ENCODE measurements at regions not wholly inside any gene's neighbourhood (a gene's known extent, or its start where the extent isn't known, plus 50 kb on each side); places are given as distances from the start of the nearest gene placed in this dataset.

DNA sequence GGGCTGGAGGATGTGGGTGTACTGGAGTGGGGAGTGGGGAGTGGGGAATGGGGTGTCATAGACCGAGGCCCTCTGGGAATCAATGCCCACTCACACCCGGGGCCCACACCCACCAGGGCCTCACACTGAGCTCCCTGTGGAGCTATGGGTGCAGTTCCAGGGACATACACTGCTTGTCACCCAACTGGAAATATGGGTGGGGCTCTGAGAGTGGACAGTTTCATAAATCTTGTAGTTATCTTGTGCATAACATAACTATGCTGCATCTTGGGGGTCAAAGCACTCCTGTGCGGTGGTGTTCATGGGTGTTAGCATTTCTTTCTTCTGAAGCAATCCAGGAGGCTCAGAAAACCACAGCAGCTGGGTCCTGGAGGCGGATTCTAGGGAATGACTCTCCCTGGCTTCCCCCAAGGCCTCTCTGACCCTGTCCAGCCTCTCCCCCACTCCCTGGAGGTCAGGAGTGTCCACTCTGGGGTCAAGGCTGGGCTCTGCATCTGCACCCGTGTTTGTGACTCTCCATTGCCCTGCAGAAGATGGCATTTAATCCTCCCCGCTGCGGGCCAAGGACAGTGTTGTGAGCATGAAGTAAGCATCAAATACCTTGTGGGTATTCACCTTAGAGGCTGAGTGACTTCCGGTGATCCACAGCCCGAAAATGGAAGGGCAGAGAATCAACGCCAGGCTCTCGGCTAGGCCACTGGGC lies 172.5 kb downstream of the CTTN start:
- no peak for DNase-seq (ENCODE audit: low spot score)

DNA sequence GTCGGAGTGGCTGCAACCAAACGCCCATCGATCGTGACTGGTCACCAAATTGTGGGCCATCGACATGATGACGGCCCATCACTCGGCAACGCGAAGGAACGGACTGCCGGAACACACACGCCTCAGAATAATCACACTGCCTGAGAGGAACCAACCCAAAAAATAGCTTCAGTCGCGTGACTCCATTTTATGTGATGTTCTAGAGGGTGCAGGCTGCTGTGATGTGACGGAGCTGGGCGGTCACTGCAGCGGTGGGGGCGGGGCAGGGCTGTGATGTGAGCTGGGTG lies 174.6 kb downstream of the CTTN start:
- no peak for DNase-seq (ENCODE audit: low spot score)

DNA sequence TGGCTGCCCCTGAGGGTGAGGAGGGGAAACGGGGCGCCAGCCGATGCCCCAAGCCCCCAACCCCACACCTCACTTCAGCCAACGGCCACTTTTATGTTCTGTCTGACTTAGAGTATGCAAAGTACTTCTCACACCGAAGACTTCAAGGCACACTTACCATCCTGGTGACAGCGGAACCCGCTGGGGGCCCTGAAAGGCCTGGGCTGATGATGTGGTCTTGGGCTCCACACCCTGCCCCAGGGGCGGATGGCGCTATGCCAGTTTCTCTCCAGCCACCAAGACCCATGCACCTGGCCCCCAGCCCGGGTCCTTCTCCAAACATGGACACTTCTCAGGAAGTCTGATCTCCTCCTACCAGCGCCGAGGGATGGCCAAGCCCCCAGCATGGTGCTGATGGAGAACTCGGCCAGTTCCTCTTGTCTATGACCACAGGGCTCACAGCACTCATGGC lies 175.4 kb downstream of the CTTN start:
- no peak for DNase-seq (ENCODE audit: low spot score)

DNA sequence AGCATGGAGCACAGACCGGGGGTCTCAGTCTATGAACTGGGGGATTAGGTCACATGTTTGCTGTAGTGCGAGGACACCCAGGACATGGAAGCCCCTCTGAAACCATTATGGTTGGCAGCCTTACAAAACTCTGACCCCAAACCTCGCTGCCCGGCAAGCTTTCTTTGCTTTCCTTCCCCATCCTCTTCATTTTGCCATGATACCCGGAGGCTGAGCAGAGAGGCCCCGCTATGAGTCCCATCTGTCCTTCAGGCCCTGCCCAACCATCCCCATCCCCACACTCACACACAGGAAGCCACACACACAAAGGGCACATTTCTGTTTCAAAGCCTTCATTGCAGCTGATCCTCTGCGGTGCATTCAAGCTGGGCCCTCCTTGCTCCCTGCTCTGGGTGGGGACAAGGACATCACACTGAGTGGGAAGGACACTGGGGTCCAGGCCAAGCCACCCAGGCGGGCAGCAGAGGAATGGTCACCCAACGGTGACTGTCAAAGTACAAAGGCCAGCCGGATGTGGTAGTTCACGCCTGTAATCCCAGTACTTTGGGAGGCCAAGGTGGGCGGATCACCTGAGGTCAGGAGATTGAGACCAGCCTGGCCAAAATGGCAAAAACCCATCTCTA lies 176.5 kb downstream of the CTTN start:
- no peak for DNase-seq (ENCODE audit: low spot score)

DNA sequence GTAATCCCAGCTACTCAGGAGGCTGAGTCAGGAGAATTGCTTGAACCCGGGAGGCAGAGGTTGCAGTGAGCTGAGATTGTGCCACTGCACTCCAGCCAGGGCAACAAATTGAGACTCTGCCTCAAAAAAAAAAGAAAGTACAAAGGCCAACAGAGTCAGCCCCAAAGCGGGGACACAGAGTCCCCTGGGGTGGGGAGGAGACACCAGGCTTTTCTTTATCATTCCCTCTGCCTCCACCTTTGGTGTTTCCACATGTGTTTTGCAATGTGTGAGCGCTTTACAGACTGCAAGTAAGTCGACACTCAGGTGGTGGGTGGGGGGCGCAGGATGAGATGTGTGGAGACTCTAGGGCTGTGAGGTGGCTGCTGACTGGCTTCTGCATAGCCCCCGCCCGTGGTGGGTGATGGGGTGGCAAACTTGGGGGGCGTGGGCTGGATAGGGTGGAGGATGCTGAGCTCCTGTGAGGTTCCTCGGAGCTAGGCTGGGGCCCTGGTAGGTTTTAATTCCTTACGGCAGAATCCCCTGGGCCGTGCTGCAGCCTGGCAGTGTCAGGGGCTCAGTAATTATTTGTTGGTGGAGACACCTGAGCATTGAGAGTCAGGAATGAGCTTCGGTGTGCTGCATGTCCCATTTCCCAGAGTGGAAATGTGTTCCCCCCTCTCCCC lies 177.2 kb downstream of the CTTN start:
- no peak for DNase-seq (ENCODE audit: low spot score)

DNA sequence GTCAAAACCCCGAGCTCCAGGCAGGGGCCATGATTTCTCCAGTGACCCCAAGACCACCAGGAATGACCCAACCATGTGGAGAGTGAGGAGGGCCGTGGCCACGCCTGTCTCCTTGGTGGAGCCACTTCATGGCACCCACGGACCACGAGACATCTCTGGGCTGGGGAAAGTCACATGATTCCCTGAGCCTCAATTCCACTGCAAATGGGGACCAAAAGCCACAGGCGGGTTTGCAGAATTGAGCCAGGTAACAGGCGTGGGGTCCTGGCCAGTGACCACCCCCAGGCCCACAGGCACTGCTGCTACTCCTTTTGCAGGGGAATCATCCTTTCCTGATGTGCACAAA lies 178.9 kb downstream of the CTTN start:
- DNase-seq (ENCODE audit: low spot score), result no peak

DNA sequence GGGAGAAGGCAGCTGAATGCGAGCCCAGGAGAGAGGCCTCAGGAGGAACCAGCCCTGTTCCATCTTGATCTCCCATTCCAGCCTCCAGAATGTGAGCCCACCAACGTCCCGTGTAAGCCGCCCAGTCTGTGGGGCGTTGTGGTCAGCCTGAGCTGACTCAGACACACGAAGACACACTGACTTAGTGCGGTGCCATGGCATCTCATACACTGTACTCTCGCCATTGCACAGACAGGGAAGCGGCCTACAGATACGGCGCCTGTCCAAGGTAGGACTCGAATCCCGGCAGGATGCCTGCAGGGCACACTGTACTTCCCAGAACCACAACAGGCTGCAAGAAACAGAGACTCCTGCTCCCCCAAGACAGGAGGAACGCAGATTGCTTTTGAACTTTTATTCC lies 179.6 kb downstream of the CTTN start:
- DNase-seq (ENCODE audit: low spot score), result no peak

DNA sequence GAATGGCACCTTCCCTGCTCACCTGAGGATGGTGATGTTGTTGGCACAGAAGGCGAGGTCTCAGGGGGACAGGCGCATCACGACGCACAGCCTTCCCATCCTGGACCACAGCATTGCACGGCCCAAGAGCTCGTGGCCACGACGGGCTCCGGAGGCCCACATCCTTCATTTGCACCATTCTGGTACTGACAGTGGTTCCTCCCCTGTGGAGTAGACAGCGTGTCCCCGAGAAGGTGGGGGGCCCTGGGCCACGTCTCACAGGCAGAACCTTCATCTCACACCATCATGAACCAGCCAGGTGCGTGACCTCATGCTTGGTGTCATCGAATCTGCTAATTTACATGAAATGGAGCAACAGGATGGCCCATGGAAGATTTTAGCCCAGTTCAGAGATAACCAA lies 180.0 kb downstream of the CTTN start:
- no peak for DNase-seq (ENCODE audit: low spot score)

DNA sequence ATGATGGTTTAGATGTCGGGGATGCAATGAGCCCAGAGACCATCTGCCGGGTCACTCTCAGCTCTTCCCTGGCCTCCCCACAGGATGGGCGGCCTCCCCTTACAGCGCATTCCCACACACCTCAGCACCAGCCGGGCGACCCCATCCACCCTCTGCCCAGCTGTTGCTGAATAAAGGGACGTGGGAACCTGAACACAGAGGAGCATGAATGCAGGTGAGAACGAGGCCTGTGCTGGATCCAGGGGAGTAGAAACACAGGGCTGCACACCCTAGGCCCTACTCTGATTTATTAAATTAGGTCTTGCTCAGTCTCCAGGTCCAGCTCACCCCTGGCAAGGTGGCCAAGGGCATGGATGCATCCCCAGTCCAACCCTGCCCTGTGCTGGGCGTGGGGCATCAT lies 180.5 kb downstream of the CTTN start:
- no peak for DNase-seq (ENCODE audit: low spot score)

DNA sequence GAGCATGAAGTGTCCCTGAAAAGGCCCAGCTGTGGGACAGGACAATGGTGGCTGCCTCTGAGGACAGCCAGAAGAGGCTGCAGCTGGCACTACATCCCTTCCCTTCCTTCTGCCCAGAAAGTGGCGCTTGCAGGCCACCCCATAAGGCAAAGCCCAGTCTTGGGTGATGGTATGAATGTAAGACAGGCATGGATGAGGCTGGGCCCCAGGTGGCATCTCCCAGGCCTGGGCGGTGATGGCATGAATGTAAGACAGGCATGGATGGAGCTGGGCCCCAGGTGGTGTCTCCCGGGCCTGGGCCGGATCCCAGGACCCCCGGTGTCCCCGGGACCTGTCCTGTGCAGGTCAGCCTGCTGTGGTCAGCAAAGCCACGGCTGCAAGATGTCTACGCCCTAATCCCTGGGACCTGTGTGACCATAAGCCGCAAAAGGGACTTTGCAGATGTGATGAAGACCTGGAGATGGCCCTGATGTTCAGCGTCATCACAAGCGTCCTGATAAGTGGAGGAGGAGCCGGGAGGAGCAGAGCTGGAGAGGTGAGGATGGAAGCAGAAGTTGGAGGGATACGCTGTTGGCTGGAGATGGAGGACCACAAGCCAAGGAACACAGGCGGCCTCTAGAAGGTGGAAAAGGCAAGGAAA lies 181.1 kb downstream of the CTTN start:
- DNase-seq (ENCODE audit: low spot score), result no peak

DNA sequence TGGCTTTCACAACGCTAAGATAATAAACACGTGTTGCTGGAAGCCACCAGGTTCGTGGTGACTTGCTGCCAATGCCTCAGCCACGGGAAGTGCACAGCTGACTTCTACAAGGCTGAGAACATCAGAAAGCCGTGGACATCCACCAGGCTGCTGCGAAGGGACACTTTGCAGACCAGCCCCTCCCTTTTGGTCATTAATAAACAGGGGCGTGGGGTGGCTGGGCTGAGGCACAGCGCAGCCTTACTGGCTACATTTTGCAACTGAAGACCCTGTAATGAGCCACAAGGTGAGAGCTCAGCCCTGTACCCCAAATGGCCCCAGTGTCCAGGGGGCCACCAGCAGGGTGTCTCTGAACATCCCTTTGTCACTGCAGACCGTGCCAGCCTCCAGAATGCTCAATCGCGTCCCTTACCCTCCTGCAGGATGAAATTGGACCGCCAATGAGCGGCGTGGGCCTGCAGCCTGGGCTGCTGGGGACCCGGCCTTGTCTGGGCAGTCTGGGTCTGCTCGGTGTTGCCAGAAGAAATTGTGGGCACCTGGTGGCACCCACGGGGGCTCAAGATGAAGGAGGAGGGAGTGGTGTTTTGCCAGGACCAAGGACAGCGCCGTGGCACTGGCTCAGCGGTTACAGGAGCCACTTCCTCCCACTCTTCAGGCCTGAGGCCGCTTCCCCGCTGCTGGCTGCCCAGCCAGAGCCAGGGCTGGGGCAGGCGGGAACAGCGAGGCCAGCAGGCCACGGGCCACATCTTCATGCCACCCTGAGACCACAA lies 181.9 kb downstream of the CTTN start:
- DNase-seq (ENCODE audit: low spot score), result no peak

DNA sequence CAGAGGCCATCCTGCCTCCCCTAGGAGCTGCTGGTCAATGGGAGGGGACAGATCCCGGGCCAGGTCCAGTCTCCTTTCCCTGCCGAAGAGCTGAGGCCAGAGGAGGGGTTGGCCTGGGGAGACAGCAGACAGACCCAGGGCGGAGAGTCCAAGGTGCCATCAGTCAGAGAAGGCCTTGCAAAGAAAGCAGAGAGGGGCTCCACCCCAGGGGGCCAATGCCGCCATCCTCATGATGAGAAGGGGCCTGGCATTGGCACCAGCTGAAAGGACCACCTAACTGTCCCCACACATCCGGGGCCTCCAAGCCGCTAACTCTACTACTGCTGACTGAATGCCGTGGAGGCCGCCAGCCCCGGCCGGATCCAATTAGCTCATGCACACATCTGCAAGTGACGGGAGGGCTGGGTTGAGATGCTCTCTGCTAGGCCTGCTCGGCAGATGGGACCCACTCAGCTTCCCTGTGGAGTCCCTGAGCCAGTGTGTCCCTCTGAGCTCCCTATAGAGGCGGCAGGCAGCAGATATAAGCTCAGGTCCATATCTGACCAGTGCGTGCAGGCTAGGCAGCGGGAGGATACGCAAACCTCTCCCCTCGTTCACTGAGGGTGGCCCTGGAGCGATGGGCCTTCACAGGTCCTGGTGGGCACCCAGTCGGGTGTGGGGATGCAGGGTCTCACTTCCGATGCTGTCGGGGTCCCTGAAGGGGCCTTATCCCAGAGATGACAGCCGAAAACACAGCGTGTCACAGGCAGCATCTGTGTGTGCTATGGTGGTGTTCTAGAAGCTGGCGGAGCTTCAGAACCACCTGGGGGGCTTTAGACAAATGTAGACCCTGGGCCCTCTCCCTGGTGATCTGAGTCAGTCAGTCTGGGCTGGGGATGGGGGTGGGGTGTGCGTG lies 183.9 kb downstream of the CTTN start:
- DNase-seq (ENCODE audit: low spot score), result no peak

DNA sequence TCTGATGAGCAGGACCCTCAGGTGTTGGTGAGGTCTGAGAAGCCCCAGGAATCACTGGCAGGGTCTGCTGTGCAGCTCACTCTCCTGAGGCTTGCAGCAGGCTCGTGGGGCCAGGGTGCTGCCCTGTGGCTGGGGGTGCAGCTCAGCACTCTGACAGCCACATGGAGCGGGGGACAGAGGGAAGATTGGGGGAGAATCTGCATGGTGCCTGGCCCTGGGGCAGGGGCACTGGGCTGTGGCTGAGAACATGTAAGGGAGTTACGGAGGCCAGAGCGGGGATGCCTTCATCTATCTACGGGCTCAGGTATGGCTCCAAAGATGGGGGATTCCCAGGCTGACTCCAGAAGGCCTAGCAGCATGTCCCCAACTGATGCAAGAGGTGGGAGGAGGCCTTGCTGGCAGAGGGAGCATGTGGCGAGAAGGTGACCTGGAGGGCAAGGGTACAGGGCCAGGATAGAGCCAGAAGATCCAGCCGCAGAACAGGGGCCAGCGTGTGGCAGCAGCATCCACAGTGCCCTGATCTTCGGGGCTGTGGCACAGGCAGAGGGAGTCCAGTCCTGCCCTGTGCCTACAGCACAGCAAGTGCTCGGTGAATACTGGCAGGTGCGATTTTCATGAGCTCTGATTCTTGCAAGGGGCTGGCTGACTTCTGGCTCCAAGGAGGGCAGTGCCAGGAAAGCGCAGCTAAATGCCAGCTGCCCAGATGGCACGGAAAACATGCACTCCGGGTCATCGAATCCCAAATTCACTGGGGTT lies 184.7 kb downstream of the CTTN start:
- DNase-seq (ENCODE audit: low spot score), result no peak

DNA sequence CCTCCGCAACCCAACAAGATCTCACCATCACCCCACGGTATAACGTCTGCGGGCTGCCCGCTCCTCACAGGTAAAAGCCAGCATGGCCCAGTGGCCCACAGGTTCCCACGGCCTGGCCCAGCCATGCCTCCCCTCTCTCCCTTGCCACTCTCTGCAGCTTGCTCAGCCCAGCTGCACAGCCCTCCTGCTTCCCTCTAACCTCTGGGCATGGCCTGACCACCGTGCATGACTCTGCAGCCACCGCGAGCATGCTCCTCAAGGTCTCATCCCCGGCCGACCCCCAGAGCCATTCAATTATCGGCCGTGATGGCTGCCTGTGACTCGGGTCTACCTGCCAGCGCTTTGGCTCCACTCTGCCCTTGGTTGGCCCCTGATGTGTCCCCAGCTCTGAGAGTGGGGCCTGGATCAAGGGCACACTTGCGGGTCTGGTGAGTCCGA lies 185.5 kb downstream of the CTTN start:
- no peak for DNase-seq (ENCODE audit: low spot score)

DNA sequence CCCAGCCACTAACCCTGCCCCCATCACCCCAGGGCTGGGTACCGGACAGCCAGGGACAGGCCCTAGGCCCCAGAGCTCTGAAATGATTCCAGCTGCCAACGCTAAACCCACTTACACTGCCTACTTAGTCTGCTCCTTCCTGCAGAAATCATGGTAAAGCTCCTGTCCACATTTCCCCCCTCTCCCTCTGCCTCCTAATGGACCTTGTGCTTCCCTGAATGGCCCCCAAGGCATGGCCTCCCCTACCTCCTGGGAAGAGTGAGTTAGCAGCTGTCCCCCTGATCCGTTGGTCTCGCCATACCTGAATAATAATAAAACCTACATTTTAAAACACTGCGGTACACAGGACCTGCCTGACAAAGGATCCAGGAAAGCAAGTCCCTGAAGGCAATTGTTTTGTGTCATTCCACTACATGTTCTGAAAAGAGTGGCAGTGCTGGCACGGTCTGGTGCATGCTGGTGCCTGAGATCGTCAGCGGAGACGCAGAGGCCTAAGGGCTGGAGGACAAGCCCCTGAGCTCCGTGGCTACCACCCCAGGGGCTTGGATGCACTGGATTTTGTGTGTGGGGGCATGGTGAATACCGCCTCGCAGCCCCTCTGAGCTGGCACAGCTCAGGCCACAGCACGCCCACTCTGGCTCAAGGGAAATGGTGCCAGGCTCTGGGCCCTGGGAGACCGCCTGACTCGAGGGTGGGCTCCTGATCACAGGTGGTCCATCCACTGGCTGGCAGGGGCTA lies 186.3 kb downstream of the CTTN start:
- DNase-seq (ENCODE audit: low spot score), result no peak

DNA sequence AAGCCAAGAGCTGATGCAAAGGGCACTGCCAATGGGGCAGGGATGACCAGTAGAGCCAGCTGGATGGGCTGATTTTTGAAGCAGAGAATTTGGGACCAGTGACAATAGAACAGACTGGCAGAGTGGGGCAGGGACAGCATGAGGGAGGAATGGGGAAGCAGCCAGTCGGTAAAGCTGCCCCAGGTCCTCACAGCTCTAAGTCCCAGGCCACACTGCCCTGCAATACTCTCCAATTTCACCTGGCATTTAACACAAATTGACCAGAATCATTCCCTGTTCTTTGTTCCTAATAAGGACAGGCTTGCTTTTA lies 186.9 kb downstream of the CTTN start:
- DNase-seq (ENCODE audit: low spot score), result no peak

DNA sequence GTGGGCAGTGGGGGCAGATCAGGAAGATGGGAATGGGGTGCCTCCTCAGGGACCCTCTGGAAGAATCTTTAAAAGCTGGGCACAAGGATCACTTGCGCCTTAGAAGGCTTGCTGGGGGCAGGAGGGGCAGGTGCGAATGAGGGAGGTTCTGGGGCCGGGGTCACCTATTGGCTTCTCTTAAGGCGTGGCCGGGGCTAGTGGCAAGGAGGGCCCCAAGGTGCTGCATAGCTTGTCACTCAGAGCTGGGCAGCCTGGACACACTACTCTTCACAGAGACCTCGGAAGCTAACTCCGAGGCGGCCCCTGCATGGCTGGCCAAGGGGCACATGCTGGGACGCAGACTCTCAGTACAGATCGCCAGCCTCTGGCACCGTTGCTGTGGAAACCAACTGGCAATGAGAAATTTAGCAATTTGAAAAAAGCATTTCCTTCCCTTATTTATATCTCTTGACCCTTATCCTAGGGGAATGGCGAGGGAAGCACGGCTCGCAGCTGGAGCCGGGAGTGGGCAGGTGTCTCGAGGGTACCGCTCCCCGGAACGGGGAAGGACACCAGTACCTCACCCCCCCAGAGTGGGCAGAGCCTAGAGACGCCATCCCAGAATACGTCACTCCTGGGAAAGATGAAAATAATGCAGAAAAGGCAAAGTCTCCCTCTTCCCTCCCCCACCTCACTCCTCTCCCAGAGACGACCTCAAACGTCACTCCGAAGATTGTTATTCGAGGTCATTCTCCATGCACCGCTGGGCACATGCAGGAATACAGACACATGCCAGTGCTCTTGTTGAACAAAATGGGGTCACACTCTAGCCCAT lies 188.1 kb downstream of the CTTN start:
- DNase-seq (ENCODE audit: low spot score), result no peak

DNA sequence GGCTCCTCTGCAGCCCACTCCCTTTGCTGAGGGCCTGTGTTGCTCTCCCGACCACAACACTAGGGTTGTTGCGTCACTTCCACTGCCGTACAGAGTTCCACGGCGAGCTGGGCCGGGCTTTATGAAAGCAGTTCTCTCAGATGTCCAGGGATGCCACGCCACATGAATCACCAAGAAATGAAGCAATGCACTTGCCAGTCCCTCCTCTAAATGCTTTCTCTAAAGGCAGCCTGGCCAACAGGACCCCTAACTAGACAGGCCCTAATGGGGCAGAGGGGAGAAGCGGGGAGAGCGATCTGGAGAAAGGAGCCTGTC lies 188.7 kb downstream of the CTTN start:
- DNase-seq (ENCODE audit: low spot score), result no peak

DNA sequence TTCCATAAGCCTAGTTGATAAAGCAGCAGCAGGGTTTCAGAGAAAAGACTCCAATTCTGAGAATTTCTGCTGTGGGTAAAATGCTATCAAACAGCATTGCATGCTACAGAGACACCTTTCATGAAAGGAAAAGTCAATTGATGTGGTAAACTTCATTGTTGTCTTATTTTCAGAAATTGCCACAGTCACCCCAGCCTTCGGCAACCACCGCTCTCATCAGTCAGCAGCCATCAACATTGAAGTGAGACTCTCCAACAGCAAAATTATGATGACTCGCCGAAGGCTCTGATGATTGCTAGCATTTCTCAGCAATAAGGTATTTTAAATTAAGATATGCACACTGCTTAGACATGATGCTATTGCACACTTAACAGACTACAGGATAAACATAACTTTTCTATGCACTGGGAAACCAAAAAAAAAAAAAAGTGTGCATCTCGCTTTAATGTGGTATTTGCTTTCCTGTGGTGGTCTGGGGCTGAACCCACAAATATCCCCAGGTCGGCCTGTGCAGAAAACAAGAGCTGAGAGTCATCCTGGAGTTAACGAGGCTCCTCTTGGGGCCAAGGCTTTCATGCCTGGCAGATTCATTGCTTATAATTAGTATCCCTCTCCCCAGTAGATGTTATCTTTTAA lies 192.1 kb downstream of the CTTN start:
- no peak for DNase-seq (ENCODE audit: low spot score)

Data from kidney tubule cell (primary cell).